IMR-90 (cell line): ENCODE measurements at regions not wholly inside any gene's neighbourhood (a gene's known extent, or its start where the extent isn't known, plus 50 kb on each side); places are given as distances from the start of the nearest gene placed in this dataset.

ENCODE experiments used
- ATAC-seq: fragments of 200-7000 bp; cut with Tn5 transposase; 2 replicates; pipeline ENCODE4 v1.9.1; 2020; ENCODE audit warnings: low read depth, mild to moderate bottlenecking, moderate library complexity
- BruUV-seq: library from RNA; stranded (reverse); fragments of 400-500 nt; replicated peaks from 2 replicates; lab custom pipeline; 2021; lab: Mats Ljungman, UMichigan
- CTCF ChIA-PET: fragments of 300-600 bp; formaldehyde crosslinking; extraction: SDS; loops from one replicate; lab custom pipeline; 2021; ENCODE audit warnings: antibody characterized with exemption; lab: Yijun Ruan, JAX
- POLR2A ChIA-PET: fragments of 300-600 bp; sonication (Branson Sonifier 250); formaldehyde crosslinking; loops from one replicate; lab custom pipeline; 2022; ENCODE audit warnings: antibody characterized with exemption; ENCODE audit not compliant: unreplicated experiment; lab: Charles Lee
- DNase-seq: peaks from one replicate; pipeline ENCODE4 v3.0.0; 2013
- H2AFZ ChIP-seq: replicated peaks from 2 replicates; pipeline ENCODE3; 2013; ENCODE audit warnings: low read length, mild to moderate bottlenecking; ENCODE audit not compliant: poor library complexity
- H2AK5ac ChIP-seq: 2 replicates; pipeline ENCODE4 v1.6.1; 2013; ENCODE audit warnings: low read depth, low read length, inconsistent platforms
- H2AK9ac ChIP-seq: replicated peaks from 2 replicates; pipeline ENCODE3; 2013; ENCODE audit warnings: mild to moderate bottlenecking, low read depth, low read length, moderate library complexity; ENCODE audit not compliant: poor library complexity
- H2BK120ac ChIP-seq: 2 replicates; pipeline ENCODE4 v1.6.1; 2013; ENCODE audit warnings: low read depth, low read length, inconsistent platforms
- H2BK15ac ChIP-seq: 3 replicates; pipeline ENCODE4 v1.6.1; 2013; ENCODE audit warnings: low read depth, low read length, inconsistent platforms
- H2BK20ac ChIP-seq: 2 replicates; pipeline ENCODE4 v1.6.1; 2013; ENCODE audit warnings: low read depth, mild to moderate bottlenecking, inconsistent platforms, low read length, moderate library complexity
- H2BK5ac ChIP-seq: 2 replicates; pipeline ENCODE4 v1.6.1; 2013; ENCODE audit warnings: mild to moderate bottlenecking, low read depth, low read length, inconsistent platforms; ENCODE audit not compliant: poor library complexity, severe bottlenecking
- H3K14ac ChIP-seq: replicated peaks from 2 replicates; pipeline ENCODE4 v1.6.1; 2013; ENCODE audit warnings: low read depth, low read length, inconsistent platforms
- H3K18ac ChIP-seq: 2 replicates; pipeline ENCODE4 v1.6.1; 2013; ENCODE audit warnings: low read depth, low read length, control low read depth
- H3K23ac ChIP-seq: 2 replicates; pipeline ENCODE4 v1.6.1; 2013; ENCODE audit warnings: low read depth, low read length, inconsistent platforms
- H3K27ac ChIP-seq: 2 replicates; pipeline ENCODE4 v1.5.1; 2013; ENCODE audit warnings: mild to moderate bottlenecking, control low read depth, low read length; ENCODE audit not compliant: insufficient read depth
- H3K27me3 ChIP-seq: 2 replicates; pipeline ENCODE4 v1.6.1; 2013; ENCODE audit warnings: low read length; ENCODE audit not compliant: control insufficient read depth, insufficient read depth
- H3K36me3 ChIP-seq: 2 replicates; pipeline ENCODE4 v1.6.1; 2013; ENCODE audit warnings: low read length, mixed read lengths; ENCODE audit not compliant: control insufficient read depth, insufficient read depth
- H3K4ac ChIP-seq: 2 replicates; pipeline ENCODE4 v1.6.1; 2013; ENCODE audit warnings: low read depth, low read length, inconsistent platforms
- H3K4me1 ChIP-seq: 2 replicates; pipeline ENCODE4 v1.6.1; 2013; ENCODE audit warnings: low read length, mixed read lengths; ENCODE audit not compliant: control insufficient read depth, insufficient read depth
- H3K4me2 ChIP-seq: 2 replicates; pipeline ENCODE4 v1.6.1; 2013; ENCODE audit warnings: low read depth, mild to moderate bottlenecking, control low read depth, low read length, moderate library complexity
- H3K4me3 ChIP-seq: 2 replicates; pipeline ENCODE4 v1.5.1; 2013; ENCODE audit warnings: low read depth, mild to moderate bottlenecking, control low read depth, low read length, moderate library complexity; ENCODE audit not compliant: insufficient read depth
- H3K56ac ChIP-seq: 2 replicates; pipeline ENCODE4 v1.6.1; 2013; ENCODE audit warnings: low read length, inconsistent platforms; ENCODE audit not compliant: insufficient read depth; ENCODE audit errors: extremely low read depth
- H3K79me1 ChIP-seq, 2 experiments: 2 replicates each; pipeline ENCODE4 v1.6.1; 2013; ENCODE audit warnings: low read length in 2 of 2, inconsistent platforms in 1 of 2, low read depth in 1 of 2
- H3K9ac ChIP-seq: 2 replicates; pipeline ENCODE4 v1.6.1; 2013; ENCODE audit warnings: low read depth, low read length, control low read depth
- H3K9me1 ChIP-seq: 2 replicates; pipeline ENCODE4 v1.6.1; 2013; ENCODE audit warnings: low read length, inconsistent platforms; ENCODE audit not compliant: insufficient read depth
- H3K9me3 ChIP-seq: 2 replicates; pipeline ENCODE4 v1.6.1; 2013; ENCODE audit warnings: low read length; ENCODE audit not compliant: control insufficient read depth, insufficient read depth
- H4K20me1 ChIP-seq: 2 replicates; pipeline ENCODE4 v1.6.1; 2013; ENCODE audit warnings: low read length, inconsistent platforms; ENCODE audit not compliant: insufficient read depth
- H4K5ac ChIP-seq: 2 replicates; pipeline ENCODE4 v1.6.1; 2013; ENCODE audit warnings: mild to moderate bottlenecking, low read depth, low read length, control low read depth
- H4K8ac ChIP-seq, 2 experiments: 2 replicates each; pipeline ENCODE4 v1.6.1; 2013; ENCODE audit warnings: low read depth in 2 of 2, low read length in 2 of 2, control low read depth in 1 of 2, inconsistent platforms in 1 of 2
- H4K91ac ChIP-seq: 2 replicates; pipeline ENCODE4 v1.6.1; 2013; ENCODE audit warnings: low read depth, low read length, inconsistent platforms; ENCODE audit not compliant: insufficient read depth
- BHLHE40 ChIP-seq: fragments of 150-350 bp; IDR thresholded peaks from 2 replicates; pipeline ENCODE4 v1.6.1; 2016; ENCODE audit warnings: mild to moderate bottlenecking, low read depth, low read length
- CEBPB ChIP-seq: IDR thresholded peaks from 2 replicates; pipeline ENCODE4 v1.6.1; 2012; ENCODE audit warnings: low read depth, low read length, improper control_type of control experiment
- CHD1 ChIP-seq: IDR thresholded peaks from 2 replicates; pipeline ENCODE4 v1.6.1; 2012; ENCODE audit warnings: low read depth, low read length, improper control_type of control experiment
- CTCF ChIP-seq: conservative IDR thresholded peaks from 2 replicates; pipeline ENCODE4 v1.5.1; 2012; ENCODE audit warnings: mild to moderate bottlenecking, low read depth, low read length, improper control_type of control experiment
- FOS ChIP-seq: fragments of 150-350 bp; IDR thresholded peaks from 2 replicates; pipeline ENCODE4 v1.6.1; 2016; ENCODE audit warnings: low read depth, low read length
- MAFK ChIP-seq: IDR thresholded peaks from 2 replicates; pipeline ENCODE4 v1.6.1; 2012; ENCODE audit warnings: low read depth, low read length, improper control_type of control experiment
- MAZ ChIP-seq: IDR thresholded peaks from 2 replicates; pipeline ENCODE4 v1.6.1; 2012; ENCODE audit warnings: low read depth, mild to moderate bottlenecking, low read length, improper control_type of control experiment, moderate library complexity, borderline replicate concordance
- MXI1 ChIP-seq: IDR thresholded peaks from 2 replicates; pipeline ENCODE4 v1.6.1; 2012; ENCODE audit warnings: low read depth, mild to moderate bottlenecking, low read length, moderate library complexity, borderline replicate concordance
- NFE2L2 ChIP-seq: fragments of 150-350 bp; IDR thresholded peaks from 2 replicates; pipeline ENCODE4 v1.6.1; 2016; ENCODE audit warnings: low read depth, mild to moderate bottlenecking, low read length
- POLR2A ChIP-seq: IDR thresholded peaks from 2 replicates; pipeline ENCODE4 v1.6.1; 2012; ENCODE audit warnings: mild to moderate bottlenecking, low read depth, low read length
- RAD21 ChIP-seq: IDR thresholded peaks from 2 replicates; pipeline ENCODE4 v1.6.1; 2012; ENCODE audit warnings: low read length, improper control_type of control experiment
- RCOR1 ChIP-seq: IDR thresholded peaks from 2 replicates; pipeline ENCODE4 v1.6.1; 2012; ENCODE audit warnings: mild to moderate bottlenecking, low read length, improper control_type of control experiment; ENCODE audit not compliant: insufficient replicate concordance
- RFX5 ChIP-seq: IDR thresholded peaks from 2 replicates; pipeline ENCODE4 v1.8.0; 2012; ENCODE audit warnings: low read depth, mild to moderate bottlenecking, low read length, moderate library complexity
- SMC3 ChIP-seq: fragments of 150-350 bp; IDR thresholded peaks from 2 replicates; pipeline ENCODE4 v1.6.1; 2016; ENCODE audit warnings: low read depth, mild to moderate bottlenecking, antibody characterized with exemption, low read length, moderate library complexity
- WGBS, 2 experiments: methylation state at CpG; one replicate each; pipeline versions ENCODE4 v1.1.5 to v1.1.7; 2013; ENCODE audit warnings: missing lambda C conversion rate in 2 of 2; ENCODE audit not compliant: insufficient read length in 1 of 2; ENCODE audit errors: extremely low coverage in 2 of 2; 5-methylcytosine and 5-hydroxymethylcytosine counted together
- dilution Hi-C: fragments of 300-500 bp; cut with HindIII; formaldehyde crosslinking; loops from one replicate; pipeline ENCODE4 v1.14.3; 2018; ENCODE audit warnings: low sequenced_read_pairs; ENCODE audit not compliant: unreplicated experiment
- in situ Hi-C: fragments of 300-500 bp; cut with MboI; formaldehyde crosslinking; loops from 3 replicates; pipeline ENCODE4 v1.14.3; 2019; ENCODE audit warnings: low sequenced_read_pairs, inconsistent platforms, mixed read lengths
- intact Hi-C: fragments of 100-400 bp; cut with micrococcal nuclease; formaldehyde crosslinking; loops from 2 replicates; pipeline ENCODE4 v1.10.0; 2022
- TF ChIP-seq, protein P1 (sequence below): fragments of 150-350 bp; IDR thresholded peaks from 2 replicates; pipeline ENCODE4 v1.6.1; 2016; ENCODE audit warnings: low read depth, mild to moderate bottlenecking, low read length, moderate library complexity, borderline replicate concordance
- TF ChIP-seq, protein P2 (sequence below): fragments of 150-350 bp; IDR thresholded peaks from 2 replicates; pipeline ENCODE4 v1.6.1; 2017; ENCODE audit warnings: mild to moderate bottlenecking, antibody characterized with exemption, low read length, low read depth

DNA sequence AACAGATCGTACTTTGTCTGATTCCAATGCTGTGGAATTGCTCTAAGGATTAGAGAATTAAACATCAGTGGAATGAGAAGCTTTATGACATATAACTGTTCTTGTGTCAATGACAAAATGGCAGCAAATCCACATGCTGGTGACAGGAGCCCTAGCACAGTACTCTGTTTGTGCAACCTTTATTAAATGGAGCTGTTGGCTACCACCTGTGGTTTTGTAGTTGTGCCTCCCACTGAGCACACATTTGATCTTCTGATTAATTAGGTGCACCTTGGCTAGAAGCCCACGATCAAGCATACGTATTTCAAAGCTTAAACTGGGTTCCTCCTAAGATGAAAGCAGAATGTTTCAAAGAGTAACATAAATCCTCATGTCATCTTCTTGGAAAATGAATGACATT lies 394.0 kb upstream of the IGFBP7 start:
- Histone ChIP-seq H2AFZ (no peak overlapping the region), H4K8ac (no peak overlapping the region), H4K91ac (no peak overlapping the region), H3K23ac (no peak overlapping the region), H2AK5ac (no peak overlapping the region), H3K27me3 (no peaks in the 10 kb centered on the region), H2BK120ac (no peak overlapping the region), H3K4me1 (no peaks in the 10 kb centered on the region), H3K4ac (no peak overlapping the region), H2BK5ac (no peak overlapping the region), H3K9me3 (no peaks in the 10 kb centered on the region), H4K20me1 (no peaks in the 10 kb centered on the region), H3K4me2 (no peak overlapping the region), H2BK15ac (no peak overlapping the region), H3K4me3 (no peak overlapping the region), H3K14ac (no peak overlapping the region), H3K27ac (no peak overlapping the region), H3K79me1 (no peaks in the 10 kb centered on the region), H3K9me1 (no peaks in the 10 kb centered on the region), H3K36me3 (no peaks in the 10 kb centered on the region), H3K18ac (no peak overlapping the region), H2AK9ac (no peak overlapping the region), H2BK20ac (no peak overlapping the region), H3K9ac (no peak overlapping the region), H4K5ac (no peak overlapping the region), H3K56ac (no peak overlapping the region)
- DNase-seq (no peak), ATAC-seq (no peak)
- no peak for TF ChIP-seq RFX5
- TF ChIP-seq MAZ: no peak
- no peak for TF ChIP-seq CHD1
- TF ChIP-seq CTCF: no peak
- TF ChIP-seq CEBPB: no peak
- no peak for TF ChIP-seq MAFK
- TF ChIP-seq MXI1: no peak
- TF ChIP-seq, protein P1, sequence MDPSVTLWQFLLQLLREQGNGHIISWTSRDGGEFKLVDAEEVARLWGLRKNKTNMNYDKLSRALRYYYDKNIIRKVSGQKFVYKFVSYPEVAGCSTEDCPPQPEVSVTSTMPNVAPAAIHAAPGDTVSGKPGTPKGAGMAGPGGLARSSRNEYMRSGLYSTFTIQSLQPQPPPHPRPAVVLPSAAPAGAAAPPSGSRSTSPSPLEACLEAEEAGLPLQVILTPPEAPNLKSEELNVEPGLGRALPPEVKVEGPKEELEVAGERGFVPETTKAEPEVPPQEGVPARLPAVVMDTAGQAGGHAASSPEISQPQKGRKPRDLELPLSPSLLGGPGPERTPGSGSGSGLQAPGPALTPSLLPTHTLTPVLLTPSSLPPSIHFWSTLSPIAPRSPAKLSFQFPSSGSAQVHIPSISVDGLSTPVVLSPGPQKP: no peak
- no peak for TF ChIP-seq SMC3
- no peak for TF ChIP-seq POLR2A
- TF ChIP-seq RAD21: no peak
- TF ChIP-seq BHLHE40: no peak
- TF ChIP-seq NFE2L2: no peak
- no peak for TF ChIP-seq RCOR1
- TF ChIP-seq, protein P2, sequence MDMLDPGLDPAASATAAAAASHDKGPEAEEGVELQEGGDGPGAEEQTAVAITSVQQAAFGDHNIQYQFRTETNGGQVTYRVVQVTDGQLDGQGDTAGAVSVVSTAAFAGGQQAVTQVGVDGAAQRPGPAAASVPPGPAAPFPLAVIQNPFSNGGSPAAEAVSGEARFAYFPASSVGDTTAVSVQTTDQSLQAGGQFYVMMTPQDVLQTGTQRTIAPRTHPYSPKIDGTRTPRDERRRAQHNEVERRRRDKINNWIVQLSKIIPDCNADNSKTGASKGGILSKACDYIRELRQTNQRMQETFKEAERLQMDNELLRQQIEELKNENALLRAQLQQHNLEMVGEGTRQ: no peak
- TF ChIP-seq FOS: no peak
- intact Hi-C loops: no loop called here
- no CpG with 5 or more reads among the region's 3 CpGs for WGBS, 2 experiments
- in situ Hi-C loops: no loop called here
- ChIA-PET POLR2A (no interaction called here), CTCF (no interaction called here)
- BruUV-seq: no TSS peak
- dilution Hi-C loops: no loop called here
